Fibroblast of peridontal ligament (primary cell): ENCODE measurements at regions not wholly inside any gene's neighbourhood (a gene's known extent, or its start where the extent isn't known, plus 50 kb on each side); places are given as distances from the start of the nearest gene placed in this dataset.

Experiments
- DNase-seq: peaks from one replicate; pipeline ENCODE4 v3.0.0-alpha.2; 2010; ENCODE audit errors: extremely low read depth

GRCh38 chr9:80932181-80932580 lies 757.2 kb downstream of the TLE1 start:
- no peak for DNase-seq

- no peak for DNase-seq
These were observed 758.2 kb downstream of the TLE1 start for GRCh38 chr9:80931163-80931562.

GRCh38 chr9:80928697-80929096 lies 760.6 kb downstream of the TLE1 start:
- peak; percentile 80 for DNase-seq

- no peak for DNase-seq
These were observed 762.7 kb downstream of the TLE1 start for GRCh38 chr9:80926611-80927010.

- DNase-seq: no peak
These were observed 766.8 kb downstream of the TLE1 start for GRCh38 chr9:80922544-80922943.

GRCh38 chr9:80906728-80907127 lies 782.6 kb downstream of the TLE1 start:
- no peak for DNase-seq

- peak; percentile 96 for DNase-seq
These were observed 790.1 kb downstream of the TLE1 start for GRCh38 chr9:80899208-80899607.

- DNase-seq: no peak
These were observed 796.2 kb downstream of the TLE1 start for GRCh38 chr9:80893190-80893589.

- peak; percentile 49 for DNase-seq
These were observed 796.6 kb downstream of the TLE1 start for GRCh38 chr9:80892703-80893102.

GRCh38 chr9:80890124-80890523 lies 799.2 kb downstream of the TLE1 start:
- no peak for DNase-seq

GRCh38 chr9:80885894-80886293 lies 803.5 kb downstream of the TLE1 start:
- no peak for DNase-seq

GRCh38 chr9:80883826-80884579 lies 805.3 kb downstream of the TLE1 start:
- peak; percentile 72 for DNase-seq

- DNase-seq: peak; percentile 61
These were observed 805.9 kb downstream of the TLE1 start for GRCh38 chr9:80883426-80883825.

- DNase-seq: no peak
These were observed 807.4 kb downstream of the TLE1 start for GRCh38 chr9:80881940-80882339.

GRCh38 chr9:80881320-80881719 lies 808.0 kb downstream of the TLE1 start:
- no peak for DNase-seq

GRCh38 chr9:80878556-80878955 lies 810.8 kb downstream of the TLE1 start:
- no peak for DNase-seq

- DNase-seq: no peak
These were observed 813.4 kb downstream of the TLE1 start for GRCh38 chr9:80875947-80876346.

- peak; percentile 97 for DNase-seq
These were observed 815.1 kb downstream of the TLE1 start for GRCh38 chr9:80874276-80874675.

GRCh38 chr9:80873861-80874260 lies 815.5 kb downstream of the TLE1 start:
- peak; percentile 92 for DNase-seq

- peak; percentile 64 for DNase-seq
These were observed 817.8 kb downstream of the TLE1 start for GRCh38 chr9:80871596-80871995.

GRCh38 chr9:80867731-80868130 lies 821.6 kb downstream of the TLE1 start:
- DNase-seq: peak; percentile 41

GRCh38 chr9:80866576-80867227 lies 822.6 kb downstream of the TLE1 start:
- DNase-seq: no peak

- no peak for DNase-seq
These were observed 823.2 kb downstream of the TLE1 start for GRCh38 chr9:80866121-80866520.
